Adrenal gland (tissue), 5 donors: ENCODE measurements at regions not wholly inside any gene's neighbourhood (a gene's known extent, or its start where the extent isn't known, plus 50 kb on each side); places are given as distances from the start of the nearest gene placed in this dataset.

ENCODE experiments used
- POLR2A ChIP-seq, 2 donors: fragments of 450-650 bp; IDR thresholded peaks; one replicate each; pipeline ENCODE4 v1.6.1; 2017; ENCODE audit warnings: antibody characterized with exemption in 2 of 2, mild to moderate bottlenecking in 2 of 2, moderate library complexity in 1 of 2
- TF ChIP-seq, protein P1 (sequence below), 6 experiments: fragments of 450-650 bp in 4 of 6; fragments of 200-600 bp in 2 of 6; sonication (generic) in 1 of 6; IDR thresholded peaks; 1 replicate in 5 of 6; 2 replicates in 1 of 6; pipeline versions ENCODE4 v1.5.1 to v1.8.0; 2016 to 2021; ENCODE audit warnings: antibody characterized with exemption in 6 of 6, mild to moderate bottlenecking in 2 of 6, moderate library complexity in 1 of 6
- donor health status: DM: no; HTN: no; CAD: no.

DNA sequence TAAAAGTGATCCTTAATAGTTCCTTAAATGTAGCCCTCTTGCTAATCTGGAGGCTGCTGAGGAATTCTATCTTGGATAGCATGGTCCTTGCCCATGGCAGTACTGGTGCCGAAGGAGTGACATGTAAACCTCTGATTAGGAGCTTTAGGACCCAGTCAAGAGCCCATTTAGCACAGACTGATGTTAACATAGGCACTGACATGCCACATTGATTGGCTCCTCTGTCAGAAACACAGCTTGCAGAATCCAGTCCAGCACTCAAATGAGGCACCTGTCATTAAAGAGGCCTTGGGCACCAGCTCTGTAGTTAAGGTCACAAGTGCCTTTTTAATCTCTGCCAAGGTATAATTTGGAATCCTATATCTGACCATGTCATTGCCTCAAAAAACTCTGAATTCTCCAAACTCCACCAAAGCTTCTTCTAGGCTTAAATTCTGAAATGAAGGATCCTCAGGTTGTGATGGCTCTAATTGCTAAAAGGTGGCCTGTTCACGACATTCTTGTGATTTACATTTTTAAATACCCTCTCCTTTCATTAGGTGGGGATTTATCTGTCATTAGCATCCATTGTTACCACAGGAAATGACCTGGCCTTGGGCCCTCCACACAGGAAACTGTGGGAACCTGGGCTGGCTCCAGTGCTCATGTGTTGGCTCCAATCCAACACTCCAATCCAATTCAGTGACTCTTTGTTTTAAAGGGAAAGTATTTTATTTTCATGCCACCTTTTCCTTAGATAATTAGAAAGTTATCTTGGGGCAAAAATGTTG is 57.3 kb upstream of the RNF7 start:
- TF ChIP-seq, protein P1, sequence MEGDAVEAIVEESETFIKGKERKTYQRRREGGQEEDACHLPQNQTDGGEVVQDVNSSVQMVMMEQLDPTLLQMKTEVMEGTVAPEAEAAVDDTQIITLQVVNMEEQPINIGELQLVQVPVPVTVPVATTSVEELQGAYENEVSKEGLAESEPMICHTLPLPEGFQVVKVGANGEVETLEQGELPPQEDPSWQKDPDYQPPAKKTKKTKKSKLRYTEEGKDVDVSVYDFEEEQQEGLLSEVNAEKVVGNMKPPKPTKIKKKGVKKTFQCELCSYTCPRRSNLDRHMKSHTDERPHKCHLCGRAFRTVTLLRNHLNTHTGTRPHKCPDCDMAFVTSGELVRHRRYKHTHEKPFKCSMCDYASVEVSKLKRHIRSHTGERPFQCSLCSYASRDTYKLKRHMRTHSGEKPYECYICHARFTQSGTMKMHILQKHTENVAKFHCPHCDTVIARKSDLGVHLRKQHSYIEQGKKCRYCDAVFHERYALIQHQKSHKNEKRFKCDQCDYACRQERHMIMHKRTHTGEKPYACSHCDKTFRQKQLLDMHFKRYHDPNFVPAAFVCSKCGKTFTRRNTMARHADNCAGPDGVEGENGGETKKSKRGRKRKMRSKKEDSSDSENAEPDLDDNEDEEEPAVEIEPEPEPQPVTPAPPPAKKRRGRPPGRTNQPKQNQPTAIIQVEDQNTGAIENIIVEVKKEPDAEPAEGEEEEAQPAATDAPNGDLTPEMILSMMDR (IDR thresholded peaks at IDR 0.05): no peak
- TF ChIP-seq POLR2A (IDR thresholded peaks at IDR 0.05): no peak
